ENCODE measurements at regions not wholly inside any gene's neighbourhood (a gene's known extent, or its start where the extent isn't known, plus 50 kb on each side); places are given as distances from the start of the nearest gene placed in this dataset.

DNA sequence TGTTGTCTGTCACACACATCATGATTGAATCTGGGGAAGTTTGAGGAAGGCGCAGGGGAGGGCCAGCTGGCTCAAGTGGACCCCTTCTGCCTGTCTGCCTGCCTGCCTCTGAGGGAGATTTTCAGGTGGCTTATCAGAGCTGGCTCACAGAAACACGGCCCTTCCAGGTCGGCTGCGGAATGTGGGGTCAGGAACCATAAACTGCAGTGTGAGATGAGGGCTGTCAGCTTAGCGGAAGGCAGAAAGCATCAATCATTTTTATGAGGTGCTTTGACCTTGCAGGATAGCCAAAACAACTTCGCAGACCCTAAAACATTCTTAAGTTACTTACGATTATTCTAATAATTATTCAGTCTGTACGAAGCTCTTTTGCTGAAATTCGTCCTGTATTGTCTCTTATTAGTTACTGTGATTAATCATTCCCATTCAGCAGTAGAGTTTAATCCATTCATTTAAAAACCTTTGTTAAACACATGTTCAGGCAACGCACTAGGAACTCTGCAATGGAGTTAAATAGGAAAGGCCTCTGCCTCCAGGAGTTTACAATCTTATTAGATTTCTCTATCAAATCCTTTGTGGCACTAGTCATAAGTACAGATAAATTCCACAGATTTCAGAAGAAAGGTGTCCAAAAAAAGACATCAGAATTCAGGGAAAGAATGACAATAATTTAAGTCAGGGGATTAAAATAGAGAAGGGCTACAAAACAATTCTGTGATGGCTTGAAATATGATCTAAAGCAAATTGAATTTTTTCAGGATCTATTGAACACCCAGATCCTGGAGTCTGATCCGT, 371.6 kb downstream of the HRH4 start:
- Histone ChIP-seq H3K9me3 (no peaks in the 10 kb centered on the region), H3K27ac (replicated peaks in 1 of 4) (no peak overlapping the region), H3K4me1 (no peaks in the 10 kb centered on the region), H3K36me3 (no peaks in the 10 kb centered on the region), H3K27me3 (peaks cover 0 to 8% (median 0%) of the 10 kb centered on the region in 4 donors), H3K4me3 (no peak overlapping the region)
- 46% methylated on average over 10 of the region's 11 CpGs for WGBS
- DNase-seq (ENCODE audit: extremely low spot score) = no peak
- intact Hi-C loops (cut with DNase I) = no loop called here
- TF ChIP-seq EP300 (IDR thresholded peaks at IDR 0.05) = no peak
- TF ChIP-seq POLR2AphosphoS5 (IDR thresholded peaks at IDR 0.05) = no peak

DNA sequence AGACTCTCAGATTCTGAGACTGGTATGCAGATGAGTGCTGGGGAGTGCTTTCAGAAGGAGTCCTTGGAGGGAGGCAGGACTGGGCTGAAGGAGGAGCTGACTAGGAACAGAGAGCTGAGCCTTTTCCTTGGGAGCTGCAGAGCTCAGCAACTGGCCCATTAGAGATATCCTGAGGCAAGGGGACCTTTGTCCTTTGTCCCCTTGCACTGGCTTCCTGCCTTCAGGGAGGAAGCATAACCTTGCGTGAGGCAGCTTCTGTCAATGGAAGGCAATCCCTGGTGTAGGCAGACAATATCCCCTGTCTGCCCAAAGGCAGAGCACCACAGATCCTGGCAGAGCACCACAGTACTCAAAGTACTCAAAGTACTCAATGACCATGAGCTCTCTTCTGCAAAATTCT, 375.3 kb downstream of the HRH4 start:
- intact Hi-C loops (cut with DNase I) = no loop called here

DNA sequence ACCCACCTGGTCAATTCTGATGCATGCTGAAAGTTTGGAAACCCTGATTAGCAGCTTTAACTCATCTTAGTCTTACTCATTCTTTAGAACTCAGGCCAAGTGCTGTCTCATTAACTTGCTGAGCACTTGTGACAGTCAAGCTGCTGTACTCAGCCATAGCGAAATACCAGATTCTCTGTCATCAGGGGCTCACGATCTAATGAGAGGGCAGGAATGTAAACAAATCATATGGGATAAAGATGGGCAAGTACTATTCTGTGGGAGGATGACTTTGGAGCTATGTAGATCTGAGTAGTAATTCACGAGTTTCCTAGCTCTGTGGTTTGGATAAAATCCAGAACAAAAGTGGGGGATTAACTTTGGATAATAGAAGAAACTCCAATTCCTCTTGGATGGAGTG, 376.6 kb downstream of the HRH4 start:
- Histone ChIP-seq H3K27ac (replicated peaks in 1 of 4) (no peak overlapping the region), H3K36me3 (no peaks in the 10 kb centered on the region), H3K27me3 (peaks cover 0 to 8% (median 0%) of the 10 kb centered on the region in 4 donors), H3K9me3 (no peaks in the 10 kb centered on the region), H3K4me1 (no peaks in the 10 kb centered on the region), H3K4me3 (no peak overlapping the region)
- no peak for DNase-seq (ENCODE audit: extremely low spot score)
- TF ChIP-seq POLR2A (IDR thresholded peaks at IDR 0.05; ENCODE audit: low read depth) (no peak), EP300 (IDR thresholded peaks at IDR 0.05) (no peak), POLR2AphosphoS5 (IDR thresholded peaks at IDR 0.05) (no peak)
- TF ChIP-seq, protein P1, sequence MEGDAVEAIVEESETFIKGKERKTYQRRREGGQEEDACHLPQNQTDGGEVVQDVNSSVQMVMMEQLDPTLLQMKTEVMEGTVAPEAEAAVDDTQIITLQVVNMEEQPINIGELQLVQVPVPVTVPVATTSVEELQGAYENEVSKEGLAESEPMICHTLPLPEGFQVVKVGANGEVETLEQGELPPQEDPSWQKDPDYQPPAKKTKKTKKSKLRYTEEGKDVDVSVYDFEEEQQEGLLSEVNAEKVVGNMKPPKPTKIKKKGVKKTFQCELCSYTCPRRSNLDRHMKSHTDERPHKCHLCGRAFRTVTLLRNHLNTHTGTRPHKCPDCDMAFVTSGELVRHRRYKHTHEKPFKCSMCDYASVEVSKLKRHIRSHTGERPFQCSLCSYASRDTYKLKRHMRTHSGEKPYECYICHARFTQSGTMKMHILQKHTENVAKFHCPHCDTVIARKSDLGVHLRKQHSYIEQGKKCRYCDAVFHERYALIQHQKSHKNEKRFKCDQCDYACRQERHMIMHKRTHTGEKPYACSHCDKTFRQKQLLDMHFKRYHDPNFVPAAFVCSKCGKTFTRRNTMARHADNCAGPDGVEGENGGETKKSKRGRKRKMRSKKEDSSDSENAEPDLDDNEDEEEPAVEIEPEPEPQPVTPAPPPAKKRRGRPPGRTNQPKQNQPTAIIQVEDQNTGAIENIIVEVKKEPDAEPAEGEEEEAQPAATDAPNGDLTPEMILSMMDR (IDR thresholded peaks at IDR 0.05) = no peak
- 20% methylated on average over 3 of the region's 3 CpGs for WGBS
- intact Hi-C loops (cut with DNase I) = no loop called here

More for the DNA sequence above, 375.3 kb downstream of the HRH4 start:
- Histone ChIP-seq H3K36me3 (no peaks in the 10 kb centered on the region), H3K27ac (replicated peaks in 1 of 4) (no peak overlapping the region), H3K27me3 (peaks cover 0 to 8% (median 0%) of the 10 kb centered on the region in 4 donors), H3K4me3 (no peak overlapping the region), H3K4me1 (no peaks in the 10 kb centered on the region), H3K9me3 (no peaks in the 10 kb centered on the region)
- TF ChIP-seq POLR2A (IDR thresholded peaks at IDR 0.05; ENCODE audit: low read depth) (no peak), POLR2AphosphoS5 (IDR thresholded peaks at IDR 0.05) (no peak), EP300 (IDR thresholded peaks at IDR 0.05) (no peak)
- TF ChIP-seq, protein P1 (IDR thresholded peaks at IDR 0.05) = no peak
- no peak for DNase-seq (ENCODE audit: extremely low spot score)
- WGBS = 83% methylated on average over 1 of the region's 1 CpG

DNA sequence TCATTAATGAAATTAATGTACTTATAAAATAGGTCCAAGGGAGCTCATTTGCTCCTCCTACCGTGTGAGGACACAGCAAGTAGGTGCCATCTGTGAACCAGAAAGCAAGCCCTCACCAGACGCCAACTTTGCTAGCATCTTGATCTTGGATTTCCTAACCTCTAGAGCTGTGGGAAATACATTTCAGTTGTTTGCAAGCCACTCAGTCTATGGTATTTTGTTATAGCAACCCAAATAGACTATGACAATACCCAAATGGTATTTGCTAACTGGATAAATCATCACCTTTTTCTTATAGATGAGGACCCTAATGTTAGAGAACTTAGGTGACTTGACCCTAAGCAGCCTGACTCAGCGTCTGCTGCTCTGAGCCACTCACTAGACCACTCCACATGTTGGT, 379.6 kb downstream of the HRH4 start:
- no peak for TF ChIP-seq EP300 (IDR thresholded peaks at IDR 0.05)
- TF ChIP-seq POLR2A (IDR thresholded peaks at IDR 0.05; ENCODE audit: low read depth) = no peak
- no peak for TF ChIP-seq POLR2AphosphoS5 (IDR thresholded peaks at IDR 0.05)

DNA sequence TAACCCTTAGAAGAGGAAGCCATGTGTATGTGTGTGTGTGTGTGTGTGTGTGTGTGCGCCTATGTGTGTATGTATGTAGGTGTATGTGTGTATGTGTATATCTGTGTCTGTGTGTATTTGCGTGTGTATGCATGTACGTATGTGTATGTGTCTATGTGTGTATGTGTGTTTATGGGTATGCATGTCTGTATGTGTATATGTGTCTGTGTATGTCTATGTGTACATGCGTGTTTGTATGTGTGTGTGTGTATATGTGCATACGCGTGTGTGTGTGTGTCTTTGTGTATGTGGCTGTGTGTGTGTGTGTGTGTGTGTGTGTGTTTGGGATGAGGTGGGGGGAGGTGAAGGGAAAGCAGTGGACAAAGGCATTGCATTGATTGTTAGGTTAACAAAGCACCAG, 380.2 kb downstream of the HRH4 start:
- 75% methylated on average over 6 of the region's 6 CpGs for WGBS
- Histone ChIP-seq H3K27me3 (no peaks in the 10 kb centered on the region), H3K27ac (replicated peaks in 1 of 4) (no peak overlapping the region), H3K9me3 (no peaks in the 10 kb centered on the region), H3K36me3 (no peaks in the 10 kb centered on the region), H3K4me1 (no peaks in the 10 kb centered on the region), H3K4me3 (no peak overlapping the region)
- DNase-seq (ENCODE audit: extremely low spot score) = no peak
- intact Hi-C loops (cut with DNase I) = no loop called here
- TF ChIP-seq POLR2A (IDR thresholded peaks at IDR 0.05; ENCODE audit: low read depth) (no peak), POLR2AphosphoS5 (IDR thresholded peaks at IDR 0.05) (no peak), EP300 (IDR thresholded peaks at IDR 0.05) (no peak)
- TF ChIP-seq, protein P1 (IDR thresholded peaks at IDR 0.05) = no peak

More for the DNA sequence above, 379.6 kb downstream of the HRH4 start:
- intact Hi-C loops (cut with DNase I) = no loop called here
- no peak for DNase-seq (ENCODE audit: extremely low spot score)
- no peak overlapping the region for H3K4me3 ChIP-seq
- 89% methylated on average over 3 of the region's 3 CpGs for WGBS
- H3K4me1 ChIP-seq = no peaks in the 10 kb centered on the region
- no peaks in the 10 kb centered on the region for H3K27me3 ChIP-seq
- no peaks in the 10 kb centered on the region for H3K36me3 ChIP-seq
- no peaks in the 10 kb centered on the region for H3K9me3 ChIP-seq
- H3K27ac ChIP-seq (replicated peaks in 1 of 4) = no peak overlapping the region
